ENCODE measurements at regions not wholly inside any gene's neighbourhood (a gene's known extent, or its start where the extent isn't known, plus 50 kb on each side); places are given as distances from the start of the nearest gene placed in this dataset.

GRCh38 chr10:21171936-21172541 lies 274.9 kb upstream of the NEBL start:
- H3K36me3 ChIP-seq (ENCODE audit: insufficient read depth, insufficient read length, low read length): peaks cover 3% of the 10 kb centered on the region
- no peak overlapping the region for H3K4me3 ChIP-seq (ENCODE audit: insufficient read length, low read depth)
- TF ChIP-seq ZNF274 (IDR thresholded peaks at IDR 0.05; ENCODE audit: low read depth, low read length): no peak
- TF ChIP-seq SUZ12 (IDR thresholded peaks at IDR 0.05; ENCODE audit: extremely low read depth, insufficient read depth, insufficient read length): no peak
- TF ChIP-seq YY1 (IDR thresholded peaks at IDR 0.05; ENCODE audit: insufficient read depth, insufficient read length): no peak
- H3K9ac ChIP-seq (ENCODE audit: insufficient read length, low read depth): no peak overlapping the region
- peaks cover 15% of the 10 kb centered on the region for H3K27me3 ChIP-seq (ENCODE audit: insufficient read depth, insufficient read length)
- no peak for DNase-seq (ENCODE audit: low read depth, low spot score)
- no peaks in the 10 kb centered on the region for H3K4me1 ChIP-seq (ENCODE audit: insufficient read depth, insufficient read length)
- H3K9me3 ChIP-seq (ENCODE audit: insufficient read depth, low read length): no peaks in the 10 kb centered on the region

DNA sequence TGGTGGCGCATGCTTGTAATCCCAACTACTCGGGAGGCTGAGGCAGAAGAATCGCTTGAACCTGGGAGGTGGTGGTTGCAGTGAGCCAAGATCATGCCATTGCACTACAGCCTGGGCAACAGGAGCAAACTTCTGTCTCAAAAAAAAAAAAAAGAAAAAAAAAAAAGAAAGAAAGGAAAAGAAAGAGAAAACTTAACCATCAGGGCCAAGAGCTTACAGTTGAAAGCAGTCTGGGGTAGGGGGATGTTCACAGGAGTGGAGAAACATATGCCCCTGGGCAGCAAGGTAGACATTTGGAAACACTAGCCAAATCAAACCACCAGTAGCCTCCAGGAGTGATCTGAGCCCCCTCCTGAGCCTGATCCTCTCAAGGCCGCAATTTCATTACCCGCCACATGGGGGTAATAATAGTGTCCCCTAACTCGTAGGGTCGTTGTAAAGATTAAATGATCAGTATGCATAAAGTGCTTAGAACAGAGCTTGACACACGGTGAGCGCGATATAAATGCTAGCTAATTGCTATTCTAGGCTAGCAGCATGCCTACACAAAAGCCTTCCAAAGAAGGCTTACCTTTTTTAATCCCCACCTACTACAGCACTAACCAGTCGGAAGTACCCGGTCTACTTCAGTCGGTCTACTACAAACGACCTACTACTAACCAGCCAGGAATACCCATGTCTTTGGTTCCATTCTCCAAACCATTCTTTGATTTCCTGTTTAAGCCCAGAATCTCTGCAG lies 274.3 kb upstream of the NEBL start:
- Histone ChIP-seq H3K27me3 (ENCODE audit: insufficient read depth, insufficient read length) (peaks cover 15% of the 10 kb centered on the region), H3K4me1 (ENCODE audit: insufficient read depth, insufficient read length) (no peaks in the 10 kb centered on the region), H3K9me3 (ENCODE audit: insufficient read depth, low read length) (no peaks in the 10 kb centered on the region), H3K4me3 (ENCODE audit: insufficient read length, low read depth) (no peak overlapping the region), H3K9ac (ENCODE audit: insufficient read length, low read depth) (no peak overlapping the region), H3K36me3 (ENCODE audit: insufficient read depth, insufficient read length, low read length) (peaks cover 3% of the 10 kb centered on the region)
- TF ChIP-seq YY1 (IDR thresholded peaks at IDR 0.05; ENCODE audit: insufficient read depth, insufficient read length): no peak
- TF ChIP-seq ZNF274 (IDR thresholded peaks at IDR 0.05; ENCODE audit: low read depth, low read length): no peak
- TF ChIP-seq SUZ12 (IDR thresholded peaks at IDR 0.05; ENCODE audit: extremely low read depth, insufficient read depth, insufficient read length): no peak
- DNase-seq (ENCODE audit: low read depth, low spot score): no peak

DNA sequence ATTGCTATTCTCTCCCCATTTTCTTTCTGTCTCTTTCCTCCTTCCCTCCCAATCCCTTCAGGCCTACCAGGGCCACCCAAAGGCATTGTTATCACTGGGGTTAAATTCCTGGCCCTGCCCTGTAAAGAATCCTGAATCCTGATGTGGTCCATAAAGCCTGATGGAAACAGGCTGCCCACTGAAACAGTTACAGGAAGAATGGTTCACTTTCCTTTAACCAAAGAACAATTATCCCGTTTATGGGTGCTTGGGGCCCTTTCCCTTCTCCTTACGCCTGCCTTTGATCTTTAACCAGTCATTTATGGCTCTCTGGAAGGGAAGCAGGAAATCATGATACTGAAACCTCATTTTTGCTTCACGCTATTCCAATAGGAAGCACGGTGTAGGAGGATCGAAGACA lies 273.1 kb upstream of the NEBL start:
- Histone ChIP-seq H3K4me3 (ENCODE audit: insufficient read length, low read depth) (no peak overlapping the region), H3K36me3 (ENCODE audit: insufficient read depth, insufficient read length, low read length) (peaks cover 3% of the 10 kb centered on the region), H3K9me3 (ENCODE audit: insufficient read depth, low read length) (no peaks in the 10 kb centered on the region), H3K9ac (ENCODE audit: insufficient read length, low read depth) (no peak overlapping the region), H3K27me3 (ENCODE audit: insufficient read depth, insufficient read length) (peaks cover 11% of the 10 kb centered on the region), H3K4me1 (ENCODE audit: insufficient read depth, insufficient read length) (no peaks in the 10 kb centered on the region)
- no peak for DNase-seq (ENCODE audit: low read depth, low spot score)
- TF ChIP-seq SUZ12 (IDR thresholded peaks at IDR 0.05; ENCODE audit: extremely low read depth, insufficient read depth, insufficient read length): no peak
- no peak for TF ChIP-seq YY1 (IDR thresholded peaks at IDR 0.05; ENCODE audit: insufficient read depth, insufficient read length)
- no peak for TF ChIP-seq ZNF274 (IDR thresholded peaks at IDR 0.05; ENCODE audit: low read depth, low read length)

- no peak overlapping the region for H3K4me3 ChIP-seq (ENCODE audit: insufficient read length, low read depth)
- no peak for TF ChIP-seq YY1 (IDR thresholded peaks at IDR 0.05; ENCODE audit: insufficient read depth, insufficient read length)
- TF ChIP-seq ZNF274 (IDR thresholded peaks at IDR 0.05; ENCODE audit: low read depth, low read length): no peak
- no peak for TF ChIP-seq SUZ12 (IDR thresholded peaks at IDR 0.05; ENCODE audit: extremely low read depth, insufficient read depth, insufficient read length)
- no peak overlapping the region for H3K9ac ChIP-seq (ENCODE audit: insufficient read length, low read depth)
- no peaks in the 10 kb centered on the region for H3K4me1 ChIP-seq (ENCODE audit: insufficient read depth, insufficient read length)
- no peak for DNase-seq (ENCODE audit: low read depth, low spot score)
- peaks cover 3% of the 10 kb centered on the region for H3K36me3 ChIP-seq (ENCODE audit: insufficient read depth, insufficient read length, low read length)
- H3K9me3 ChIP-seq (ENCODE audit: insufficient read depth, low read length): no peaks in the 10 kb centered on the region
- peaks cover 11% of the 10 kb centered on the region for H3K27me3 ChIP-seq (ENCODE audit: insufficient read depth, insufficient read length)
Measured at GRCh38 chr10:21169271-21169670, 272.2 kb upstream of the NEBL start.

- Histone ChIP-seq H3K9ac (ENCODE audit: insufficient read length, low read depth) (no peak overlapping the region), H3K9me3 (ENCODE audit: insufficient read depth, low read length) (peaks cover 12% of the 10 kb centered on the region; the same call in 1 of the 2 replicates), H3K4me3 (ENCODE audit: insufficient read length, low read depth) (no peak overlapping the region), H3K27me3 (ENCODE audit: insufficient read depth, insufficient read length) (no peaks in the 10 kb centered on the region), H3K36me3 (ENCODE audit: insufficient read depth, insufficient read length, low read length) (peaks cover 5% of the 10 kb centered on the region), H3K4me1 (ENCODE audit: insufficient read depth, insufficient read length) (no peaks in the 10 kb centered on the region)
- TF ChIP-seq YY1 (IDR thresholded peaks at IDR 0.05; ENCODE audit: insufficient read depth, insufficient read length): no peak
- TF ChIP-seq ZNF274 (IDR thresholded peaks at IDR 0.05; ENCODE audit: low read depth, low read length): no peak
- TF ChIP-seq SUZ12 (IDR thresholded peaks at IDR 0.05; ENCODE audit: extremely low read depth, insufficient read depth, insufficient read length): no peak
- DNase-seq (ENCODE audit: low read depth, low spot score): no peak
Measured at GRCh38 chr10:21167288-21168010, 270.3 kb upstream of the NEBL start.

DNA sequence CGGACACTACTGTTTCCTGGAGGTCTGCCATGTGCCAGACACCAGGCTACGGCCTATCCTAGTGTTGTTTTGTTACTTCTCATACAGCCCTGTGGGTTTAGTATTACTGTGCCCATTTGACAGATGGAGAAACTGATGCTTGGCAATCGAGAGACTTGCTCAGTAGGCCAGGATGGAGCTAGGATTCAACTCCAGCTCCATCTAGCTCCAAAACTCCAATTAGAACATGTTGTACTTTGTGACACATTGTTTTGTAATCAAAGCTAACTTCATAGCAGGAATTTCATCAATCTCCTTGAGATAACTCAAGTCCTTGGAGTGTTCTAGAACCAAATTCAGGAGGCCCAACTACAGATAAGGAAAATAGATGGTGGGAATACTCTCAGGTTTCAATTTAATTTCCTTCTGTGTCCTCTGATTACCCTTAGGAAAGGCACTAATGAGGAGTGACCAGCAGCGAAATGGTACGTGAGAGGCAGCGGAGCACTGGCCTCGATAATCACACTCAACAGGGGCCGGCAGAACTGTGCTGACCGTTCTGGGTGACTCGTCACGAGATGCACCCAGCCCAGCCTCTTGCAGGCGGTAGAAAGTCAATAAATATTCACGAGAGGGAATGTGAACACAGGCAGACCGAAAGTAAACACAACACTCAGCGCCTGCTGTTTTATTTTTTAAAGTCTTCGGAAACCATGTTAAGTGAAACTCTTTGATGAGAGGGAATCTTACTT lies 269.6 kb upstream of the NEBL start:
- no peak overlapping the region for H3K9ac ChIP-seq (ENCODE audit: insufficient read length, low read depth)
- no peaks in the 10 kb centered on the region for H3K4me1 ChIP-seq (ENCODE audit: insufficient read depth, insufficient read length)
- TF ChIP-seq ZNF274 (IDR thresholded peaks at IDR 0.05; ENCODE audit: low read depth, low read length) (no peak), YY1 (IDR thresholded peaks at IDR 0.05; ENCODE audit: insufficient read depth, insufficient read length) (no peak)
- DNase-seq (ENCODE audit: low read depth, low spot score): no peak
- H3K27me3 ChIP-seq (ENCODE audit: insufficient read depth, insufficient read length): no peaks in the 10 kb centered on the region
- peaks cover 5% of the 10 kb centered on the region for H3K36me3 ChIP-seq (ENCODE audit: insufficient read depth, insufficient read length, low read length)
- H3K4me3 ChIP-seq (ENCODE audit: insufficient read length, low read depth): no peak overlapping the region
- peaks cover 19% of the 10 kb centered on the region; the same call in 1 of the 2 replicates for H3K9me3 ChIP-seq (ENCODE audit: insufficient read depth, low read length)

Measured in NT2/D1 (cell line).